ENCODE measurements at regions not wholly inside any gene's neighbourhood (a gene's known extent, or its start where the extent isn't known, plus 50 kb on each side); places are given as distances from the start of the nearest gene placed in this dataset.

DNA sequence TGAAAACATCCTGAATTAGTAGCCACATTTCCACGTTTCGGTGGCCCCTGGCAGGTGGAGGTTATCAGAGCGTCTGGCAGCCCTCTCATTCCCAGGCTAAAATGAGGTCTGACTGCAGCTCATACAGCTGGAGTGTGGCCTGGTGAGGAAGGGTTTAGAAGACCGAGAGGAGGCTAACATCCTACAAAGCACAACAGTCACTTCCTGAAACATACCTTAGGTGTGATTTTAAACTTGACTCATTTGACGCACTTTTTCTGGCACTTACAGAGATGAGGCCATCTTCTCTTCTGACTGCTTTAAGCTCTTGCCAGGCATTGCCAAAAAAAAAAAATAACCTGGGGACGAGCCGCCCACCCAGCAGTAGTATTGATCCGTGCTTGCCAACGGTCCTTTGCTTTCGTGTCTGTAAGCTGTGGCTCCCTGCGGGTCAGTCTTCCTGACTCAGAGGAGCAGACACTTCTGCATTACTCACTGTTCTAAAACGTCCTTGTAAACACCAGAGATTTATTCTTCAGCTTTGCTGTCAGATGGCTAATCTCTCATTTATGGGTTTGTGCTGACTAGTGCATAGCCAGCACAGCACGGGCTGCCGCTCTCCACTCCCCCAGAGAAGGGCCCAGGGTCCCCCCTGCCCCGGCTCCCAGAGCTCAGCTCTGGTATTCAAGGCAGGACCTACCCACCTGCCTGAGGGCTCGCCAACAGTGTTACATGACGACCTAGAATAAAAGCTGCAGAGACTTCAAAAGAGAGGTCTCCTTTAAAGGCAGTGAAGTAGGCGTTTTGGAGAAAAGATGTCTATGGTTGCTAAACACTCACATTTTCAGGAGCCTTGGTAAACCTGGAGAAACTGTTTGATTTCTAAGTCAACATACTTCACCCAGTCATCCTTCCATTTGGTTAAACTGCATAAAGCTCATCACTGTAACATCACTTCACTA lies 78.5 kb upstream of the FRMD1 start:
- intact Hi-C loops (cut with micrococcal nuclease): no loop called here

GRCh38 chr6:168156742-168157265 lies 77.8 kb upstream of the FRMD1 start:
- Mint-ChIP-seq H3K4me1 (ENCODE audit: low read depth) (no peaks in the 10 kb centered on the region), H3K36me3 (ENCODE audit: low read depth) (no peaks in the 10 kb centered on the region), H3K27me3 (ENCODE audit: low read depth) (no peaks in the 10 kb centered on the region), H3K4me3 (ENCODE audit: low read depth) (no peak overlapping the region), H3K27ac (no peak overlapping the region), H3K9me3 (no peaks in the 10 kb centered on the region)
- intact Hi-C loops (cut with micrococcal nuclease): no loop called here
- no peak for DNase-seq (ENCODE audit: low spot score)

More for the DNA sequence above, 78.5 kb upstream of the FRMD1 start:
- Mint-ChIP-seq H3K27me3 (ENCODE audit: low read depth) (no peaks in the 10 kb centered on the region), H3K36me3 (ENCODE audit: low read depth) (no peaks in the 10 kb centered on the region), H3K4me3 (ENCODE audit: low read depth) (no peak overlapping the region), H3K4me1 (ENCODE audit: low read depth) (no peaks in the 10 kb centered on the region), H3K9me3 (no peaks in the 10 kb centered on the region), H3K27ac (no peak overlapping the region)
- DNase-seq (ENCODE audit: low spot score): no peak

- intact Hi-C loops (cut with micrococcal nuclease): no loop called here
- Mint-ChIP-seq H3K36me3 (ENCODE audit: low read depth) (no peaks in the 10 kb centered on the region), H3K27ac (no peak overlapping the region), H3K4me3 (ENCODE audit: low read depth) (no peak overlapping the region), H3K4me1 (ENCODE audit: low read depth) (no peaks in the 10 kb centered on the region), H3K9me3 (no peaks in the 10 kb centered on the region), H3K27me3 (ENCODE audit: low read depth) (no peaks in the 10 kb centered on the region)
- DNase-seq (ENCODE audit: low spot score): no peak
These were observed 77.1 kb upstream of the FRMD1 start for GRCh38 chr6:168155821-168156741.

GRCh38 chr6:168155193-168155592 lies 76.2 kb upstream of the FRMD1 start:
- Mint-ChIP-seq H3K27me3 (ENCODE audit: low read depth) (no peaks in the 10 kb centered on the region), H3K4me3 (ENCODE audit: low read depth) (no peak overlapping the region), H3K36me3 (ENCODE audit: low read depth) (no peaks in the 10 kb centered on the region), H3K4me1 (ENCODE audit: low read depth) (no peaks in the 10 kb centered on the region), H3K27ac (no peak overlapping the region), H3K9me3 (no peaks in the 10 kb centered on the region)
- intact Hi-C loops (cut with micrococcal nuclease): no loop called here
- no peak for DNase-seq (ENCODE audit: low spot score)

GRCh38 chr6:168154263-168154917 lies 75.4 kb upstream of the FRMD1 start:
- intact Hi-C loops (cut with micrococcal nuclease): no loop called here
- no peak for DNase-seq (ENCODE audit: low spot score)
- Mint-ChIP-seq H3K27me3 (ENCODE audit: low read depth) (no peaks in the 10 kb centered on the region), H3K4me1 (ENCODE audit: low read depth) (no peaks in the 10 kb centered on the region), H3K27ac (no peak overlapping the region), H3K4me3 (ENCODE audit: low read depth) (no peak overlapping the region), H3K36me3 (ENCODE audit: low read depth) (no peaks in the 10 kb centered on the region), H3K9me3 (no peaks in the 10 kb centered on the region)

DNA sequence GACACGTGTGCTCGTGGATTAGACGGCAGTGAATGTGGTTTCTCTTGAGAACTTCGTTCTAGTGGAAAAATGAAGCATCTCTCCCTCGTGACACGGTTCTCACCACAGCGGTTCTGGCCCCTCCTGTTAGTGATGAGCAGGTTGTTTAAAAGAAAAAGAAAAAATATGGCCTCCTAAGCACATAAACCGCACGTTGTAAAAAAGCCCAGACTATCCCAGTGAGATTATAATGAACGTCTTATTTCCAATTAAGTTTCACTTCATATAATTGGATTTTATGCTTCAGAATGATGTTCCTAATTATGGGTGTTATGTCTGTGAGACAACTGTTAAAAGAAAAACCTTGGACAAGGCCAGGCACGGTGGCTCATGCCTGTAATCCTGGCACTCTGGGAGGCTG lies 74.5 kb upstream of the FRMD1 start:
- Mint-ChIP-seq H3K27ac (no peak overlapping the region), H3K4me1 (ENCODE audit: low read depth) (no peaks in the 10 kb centered on the region), H3K4me3 (ENCODE audit: low read depth) (no peak overlapping the region), H3K9me3 (no peaks in the 10 kb centered on the region), H3K36me3 (ENCODE audit: low read depth) (no peaks in the 10 kb centered on the region), H3K27me3 (ENCODE audit: low read depth) (no peaks in the 10 kb centered on the region)
- no peak for DNase-seq (ENCODE audit: low spot score)
- intact Hi-C loops (cut with micrococcal nuclease): no loop called here

GRCh38 chr6:168152980-168153379 lies 74.0 kb upstream of the FRMD1 start:
- H3K4me1 Mint-ChIP-seq (ENCODE audit: low read depth): no peaks in the 10 kb centered on the region
- H3K4me3 Mint-ChIP-seq (ENCODE audit: low read depth): no peak overlapping the region
- no peaks in the 10 kb centered on the region for H3K36me3 Mint-ChIP-seq (ENCODE audit: low read depth)
- no peaks in the 10 kb centered on the region for H3K27me3 Mint-ChIP-seq (ENCODE audit: low read depth)
- H3K27ac Mint-ChIP-seq: no peak overlapping the region
- H3K9me3 Mint-ChIP-seq: no peaks in the 10 kb centered on the region
- no peak for DNase-seq (ENCODE audit: low spot score)
- intact Hi-C loops (cut with micrococcal nuclease): no loop called here

DNA sequence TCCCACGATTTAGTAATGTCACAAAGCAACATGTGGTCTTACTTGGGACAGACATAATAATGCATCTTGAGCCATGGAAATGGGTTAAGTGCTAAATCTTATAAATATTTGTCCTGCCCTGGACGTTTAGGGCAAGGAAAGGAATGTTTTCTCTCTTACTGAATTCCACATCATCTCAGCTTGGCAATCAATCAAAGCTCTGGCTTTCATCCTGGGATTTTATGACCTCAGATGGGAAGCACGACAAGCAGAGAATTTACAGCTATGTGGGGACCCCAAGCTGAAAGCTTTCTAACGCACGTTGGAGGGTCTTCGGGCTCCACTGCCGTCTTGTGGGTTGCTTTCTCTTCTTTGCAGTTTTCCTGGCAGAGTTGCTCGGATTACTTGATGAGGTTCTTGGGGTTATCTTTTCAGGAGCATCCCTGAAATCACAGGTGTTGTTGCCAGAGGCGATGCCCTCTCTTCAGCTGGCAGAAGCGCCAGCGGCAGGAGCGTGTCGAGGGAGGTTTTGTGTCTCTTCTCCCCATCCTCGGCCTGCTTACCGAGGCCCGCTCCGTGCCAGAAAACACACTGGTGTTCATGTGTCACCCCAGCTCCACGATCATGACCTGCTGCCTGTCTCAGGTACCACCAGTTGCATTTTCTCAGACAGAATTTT lies 73.4 kb upstream of the FRMD1 start:
- H3K36me3 Mint-ChIP-seq (ENCODE audit: low read depth): no peaks in the 10 kb centered on the region
- H3K4me1 Mint-ChIP-seq (ENCODE audit: low read depth): no peaks in the 10 kb centered on the region
- no peak overlapping the region for H3K4me3 Mint-ChIP-seq (ENCODE audit: low read depth)
- no peak for DNase-seq (ENCODE audit: low spot score)
- intact Hi-C loops (cut with micrococcal nuclease): no loop called here
- no peaks in the 10 kb centered on the region for H3K9me3 Mint-ChIP-seq
- no peaks in the 10 kb centered on the region for H3K27me3 Mint-ChIP-seq (ENCODE audit: low read depth)
- no peak overlapping the region for H3K27ac Mint-ChIP-seq

DNA sequence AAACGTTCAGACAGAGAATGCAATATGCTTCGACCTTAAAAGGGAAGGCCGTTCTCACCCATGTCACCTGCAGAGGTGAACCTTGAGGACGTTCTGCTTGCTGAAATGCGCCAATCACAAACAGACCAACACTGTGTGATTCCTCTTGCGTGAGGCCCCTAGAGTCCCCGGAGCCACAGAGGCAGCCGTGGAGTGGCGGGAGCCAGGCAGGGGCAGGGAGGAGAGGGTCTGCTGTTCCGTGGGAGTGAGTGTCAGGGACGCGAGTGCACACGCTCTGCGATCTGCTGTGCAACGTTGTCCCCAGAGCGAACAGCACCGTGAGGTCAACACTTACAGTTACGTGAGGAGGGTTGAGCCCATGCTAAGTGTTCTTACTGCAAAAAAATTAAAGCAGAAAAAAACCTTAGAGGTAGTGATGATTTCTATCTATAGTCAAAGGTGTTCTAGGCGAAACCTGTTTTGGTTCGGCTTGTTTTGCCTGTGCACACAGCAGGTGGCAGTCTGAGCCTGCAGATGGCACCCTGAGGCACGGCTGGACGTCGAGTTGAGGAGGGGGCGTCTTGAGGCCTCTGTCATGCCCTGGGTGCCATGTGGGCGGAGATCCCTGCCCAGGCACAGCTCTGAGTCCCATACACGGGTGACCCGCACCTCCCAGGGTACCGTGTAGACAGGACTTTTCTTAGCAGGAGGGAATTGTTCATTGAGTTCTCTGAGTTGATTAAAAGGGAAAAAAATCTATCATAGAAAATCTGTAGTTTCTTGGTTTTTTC lies 71.7 kb upstream of the FRMD1 start:
- intact Hi-C loops (cut with micrococcal nuclease): no loop called here
- no peaks in the 10 kb centered on the region for H3K36me3 Mint-ChIP-seq (ENCODE audit: low read depth)
- H3K27me3 Mint-ChIP-seq (ENCODE audit: low read depth): no peaks in the 10 kb centered on the region
- DNase-seq (ENCODE audit: low spot score): no peak
- H3K4me3 Mint-ChIP-seq (ENCODE audit: low read depth): no peak overlapping the region
- H3K27ac Mint-ChIP-seq: no peak overlapping the region
- H3K4me1 Mint-ChIP-seq (ENCODE audit: low read depth): no peaks in the 10 kb centered on the region
- no peaks in the 10 kb centered on the region for H3K9me3 Mint-ChIP-seq

DNA sequence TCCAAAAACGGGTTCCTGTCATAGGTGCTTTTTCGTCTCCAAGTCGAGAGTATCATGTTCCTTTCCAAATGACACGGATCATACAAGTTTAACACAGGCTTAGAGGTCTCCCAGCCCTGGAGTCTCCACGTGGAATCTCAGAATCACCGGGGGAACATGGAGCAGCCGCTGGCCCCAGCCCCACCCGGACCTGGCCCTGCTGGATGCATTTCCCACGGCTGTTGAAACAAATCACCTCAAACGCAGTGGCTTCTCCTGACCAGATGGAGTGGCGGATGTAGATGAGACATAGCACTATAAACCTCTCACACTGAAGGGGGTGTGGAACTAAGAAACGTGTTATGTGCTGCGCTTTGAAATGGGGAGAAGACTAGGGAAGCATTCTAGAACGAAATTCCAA lies 70.0 kb upstream of the FRMD1 start:
- peaks cover 3% of the 10 kb centered on the region for H3K27me3 Mint-ChIP-seq (ENCODE audit: low read depth)
- H3K36me3 Mint-ChIP-seq (ENCODE audit: low read depth): no peaks in the 10 kb centered on the region
- no peaks in the 10 kb centered on the region for H3K9me3 Mint-ChIP-seq
- H3K27ac Mint-ChIP-seq: no peak overlapping the region
- DNase-seq (ENCODE audit: low spot score): no peak
- intact Hi-C loops (cut with micrococcal nuclease): no loop called here
- no peak overlapping the region for H3K4me3 Mint-ChIP-seq (ENCODE audit: low read depth)
- H3K4me1 Mint-ChIP-seq (ENCODE audit: low read depth): no peaks in the 10 kb centered on the region

- no peak for DNase-seq (ENCODE audit: low spot score)
- H3K27me3 Mint-ChIP-seq (ENCODE audit: low read depth): peaks cover 7% of the 10 kb centered on the region
- no peaks in the 10 kb centered on the region for H3K9me3 Mint-ChIP-seq
- H3K4me3 Mint-ChIP-seq (ENCODE audit: low read depth): no peak overlapping the region
- H3K27ac Mint-ChIP-seq: no peak overlapping the region
- no peaks in the 10 kb centered on the region for H3K4me1 Mint-ChIP-seq (ENCODE audit: low read depth)
- intact Hi-C loops (cut with micrococcal nuclease): no loop called here
- H3K36me3 Mint-ChIP-seq (ENCODE audit: low read depth): no peaks in the 10 kb centered on the region
These were observed 69.3 kb upstream of the FRMD1 start for GRCh38 chr6:168148231-168148849.
